Fibroblast of lung (primary cell): ENCODE measurements at regions not wholly inside any gene's neighbourhood (a gene's known extent, or its start where the extent isn't known, plus 50 kb on each side); places are given as distances from the start of the nearest gene placed in this dataset.

Source experiments
- DNase-seq, 2 donors: peaks; one replicate each; pipeline versions ENCODE4 v3.0.0 to v3.0.0-alpha.2; 2010; ENCODE audit warnings: low read depth in 2 of 2
- H2AFZ ChIP-seq: 2 replicates; pipeline ENCODE4 v1.5.1; 2012; ENCODE audit warnings: low read length, control low read depth, inconsistent platforms
- H3K27ac ChIP-seq: 2 replicates; pipeline ENCODE4 v1.5.1; 2011; ENCODE audit warnings: low read length, control low read depth; ENCODE audit not compliant: insufficient read depth
- H3K27me3 ChIP-seq: 2 replicates; pipeline ENCODE4 v1.5.1; 2011; ENCODE audit warnings: mild to moderate bottlenecking, low read length; ENCODE audit not compliant: control insufficient read depth, insufficient read depth
- H3K36me3 ChIP-seq: 2 replicates; pipeline ENCODE4 v1.5.1; 2011; ENCODE audit warnings: low read length; ENCODE audit not compliant: control insufficient read depth, insufficient read depth
- H3K4me1 ChIP-seq: 2 replicates; pipeline ENCODE4 v1.5.1; 2011; ENCODE audit warnings: low read length; ENCODE audit not compliant: control insufficient read depth, insufficient read depth; ENCODE audit errors: extremely low read depth
- H3K4me2 ChIP-seq: 2 replicates; pipeline ENCODE4 v1.5.1; 2011; ENCODE audit warnings: low read length, control low read depth; ENCODE audit not compliant: insufficient read depth; ENCODE audit errors: extremely low read depth
- H3K4me3 ChIP-seq, 4 experiments: fragments of 200-600 bp in 1 of 4; sonication (generic) in 1 of 4; replicated peaks in 1 of 4; 2 replicates each; pipeline ENCODE4 v1.5.1; 2011 to 2016; ENCODE audit warnings: low read length in 4 of 4, low read depth in 3 of 4, mild to moderate bottlenecking in 3 of 4, control low read depth in 2 of 4, inconsistent platforms in 1 of 4, mixed read lengths in 1 of 4; ENCODE audit not compliant: insufficient read depth in 1 of 4; ENCODE audit errors: control extremely low read depth in 1 of 4
- H3K79me2 ChIP-seq: 2 replicates; pipeline ENCODE4 v1.5.1; 2012; ENCODE audit warnings: mild to moderate bottlenecking, low read length, inconsistent platforms; ENCODE audit not compliant: control insufficient read depth, insufficient read depth
- H3K9ac ChIP-seq: 2 replicates; pipeline ENCODE4 v1.5.1; 2011; ENCODE audit warnings: mild to moderate bottlenecking, low read length, control low read depth; ENCODE audit not compliant: insufficient read depth
- H3K9me3 ChIP-seq: 2 replicates; pipeline ENCODE4 v1.5.1; 2012; ENCODE audit warnings: low read depth, low read length; ENCODE audit not compliant: control insufficient read depth, insufficient read depth
- H4K20me1 ChIP-seq: 2 replicates; pipeline ENCODE4 v1.5.1; 2011; ENCODE audit warnings: low read length; ENCODE audit not compliant: control insufficient read depth, insufficient read depth; ENCODE audit errors: extremely low read depth
- CTCF ChIP-seq, 2 donors: IDR thresholded peaks in 1 of 2; conservative IDR thresholded peaks in 1 of 2; 1 replicate in 1 of 2; 2 replicates in 1 of 2; pipeline ENCODE4 v1.5.1; 2011 to 2012; ENCODE audit warnings: low read length in 2 of 2, control low read depth in 1 of 2, inconsistent platforms in 1 of 2, low read depth in 1 of 2, mild to moderate bottlenecking in 1 of 2
- EZH2 ChIP-seq: IDR thresholded peaks from 2 replicates; pipeline ENCODE4 v1.5.1; 2012; ENCODE audit warnings: low read length, control low read depth, mild to moderate bottlenecking; ENCODE audit errors: missing control alignments

GRCh38 chr14:27075503-27075902, 477.7 kb upstream of the NOVA1 start:
- no peaks in the 10 kb centered on the region for H3K9me3 ChIP-seq
- H3K4me2 ChIP-seq, result no peak overlapping the region
- H3K4me1 ChIP-seq, result no peaks in the 10 kb centered on the region
- H3K36me3 ChIP-seq, result no peaks in the 10 kb centered on the region
- no peak for TF ChIP-seq EZH2
- no peak for TF ChIP-seq CTCF (conservative IDR thresholded peaks at IDR 0.05 in 1 of 2, IDR thresholded peaks at IDR 0.05 in 1 of 2; ENCODE audit: low read depth in 1 of 2, low read length in 2 of 2)
- no peak for DNase-seq
- H3K4me3 ChIP-seq, result no peak overlapping the region
- no peaks in the 10 kb centered on the region for H4K20me1 ChIP-seq
- no peaks in the 10 kb centered on the region for H3K79me2 ChIP-seq
- H3K27ac ChIP-seq, result no peak overlapping the region
- no peak overlapping the region for H2AFZ ChIP-seq
- no peak overlapping the region for H3K9ac ChIP-seq
- no peaks in the 10 kb centered on the region for H3K27me3 ChIP-seq

- no peak overlapping the region for H2AFZ ChIP-seq
- H3K27me3 ChIP-seq, result no peaks in the 10 kb centered on the region
- H3K4me2 ChIP-seq, result no peak overlapping the region
- no peak for DNase-seq
- H3K9ac ChIP-seq, result no peak overlapping the region
- no peaks in the 10 kb centered on the region for H3K79me2 ChIP-seq
- H3K36me3 ChIP-seq, result no peaks in the 10 kb centered on the region
- no peaks in the 10 kb centered on the region for H4K20me1 ChIP-seq
- H3K4me3 ChIP-seq, result no peak overlapping the region
- no peaks in the 10 kb centered on the region for H3K9me3 ChIP-seq
- H3K27ac ChIP-seq, result no peak overlapping the region
- H3K4me1 ChIP-seq, result no peaks in the 10 kb centered on the region
- TF ChIP-seq EZH2 (no peak), CTCF (conservative IDR thresholded peaks at IDR 0.05 in 1 of 2, IDR thresholded peaks at IDR 0.05 in 1 of 2; ENCODE audit: low read depth in 1 of 2, low read length in 2 of 2) (no peak)
These were observed 479.4 kb upstream of the NOVA1 start for GRCh38 chr14:27077214-27077613.

- no peaks in the 10 kb centered on the region for H4K20me1 ChIP-seq
These were observed 479.9 kb upstream of the NOVA1 start for GRCh38 chr14:27077710-27078109.

More at GRCh38 chr14:27077710-27078109, 479.9 kb upstream of the NOVA1 start:
- H3K9ac ChIP-seq, result no peak overlapping the region
- no peak for DNase-seq
- H3K36me3 ChIP-seq, result no peaks in the 10 kb centered on the region
- H3K79me2 ChIP-seq, result no peaks in the 10 kb centered on the region
- H3K27me3 ChIP-seq, result no peaks in the 10 kb centered on the region
- TF ChIP-seq EZH2, result no peak
- TF ChIP-seq CTCF (conservative IDR thresholded peaks at IDR 0.05 in 1 of 2, IDR thresholded peaks at IDR 0.05 in 1 of 2; ENCODE audit: low read depth in 1 of 2, low read length in 2 of 2), result no peak
- H3K27ac ChIP-seq, result no peak overlapping the region
- H3K4me1 ChIP-seq, result no peaks in the 10 kb centered on the region
- no peak overlapping the region for H3K4me2 ChIP-seq
- H3K9me3 ChIP-seq, result no peaks in the 10 kb centered on the region
- H2AFZ ChIP-seq, result no peak overlapping the region
- H3K4me3 ChIP-seq, result no peak overlapping the region
